B cell (primary cell): ENCODE measurements at regions not wholly inside any gene's neighbourhood (a gene's known extent, or its start where the extent isn't known, plus 50 kb on each side); places are given as distances from the start of the nearest gene placed in this dataset.

ENCODE experiments used
- ATAC-seq: fragments of 200-7000 bp; cut with Tn5 transposase; one replicate; pipeline ENCODE4 v1.10.0; 2021; ENCODE audit warnings: low read depth, mild to moderate bottlenecking, moderate number of reproducible peaks, moderate library complexity
- CTCF ChIA-PET: fragments of 350-600 bp; sonication (Branson Sonifier 250); formaldehyde crosslinking; loops from one replicate; lab custom pipeline; 2021; ENCODE audit warnings: antibody characterized with exemption, inconsistent platforms; lab: Charles Lee
- POLR2A ChIA-PET: fragments of 350-600 bp; sonication (Branson Sonifier 250); formaldehyde crosslinking; loops from one replicate; lab custom pipeline; 2021; ENCODE audit warnings: antibody characterized with exemption; lab: Charles Lee
- DNase-seq: peaks from one replicate; pipeline ENCODE4 v3.0.0; 2013
- H2AFZ ChIP-seq: 2 replicates; pipeline ENCODE4 v1.6.1; 2012; ENCODE audit warnings: mild to moderate bottlenecking, low read depth, low read length; ENCODE audit not compliant: insufficient read depth, poor library complexity, severe bottlenecking
- H3K27ac ChIP-seq, 2 donors: 1 replicate in 1 of 2; 2 replicates in 1 of 2; pipeline ENCODE4 v1.5.1; 2012 to 2013; ENCODE audit warnings: low read length in 2 of 2, mild to moderate bottlenecking in 2 of 2, moderate library complexity in 1 of 2
- H3K27me3 ChIP-seq, 4 experiments: fragments of 200-600 bp in 1 of 4; sonication (generic) in 1 of 4; replicated peaks in 1 of 4; 1 replicate in 2 of 4; 2 replicates in 2 of 4; pipeline versions ENCODE4 v1.6.1 to v1.7.0; 2013 to 2016; ENCODE audit warnings: low read length in 3 of 4, mild to moderate bottlenecking in 2 of 4, mixed read lengths in 1 of 4, moderate library complexity in 1 of 4; ENCODE audit not compliant: insufficient read depth in 4 of 4, control insufficient read depth in 3 of 4; ENCODE audit errors: control extremely low read depth in 1 of 4
- H3K36me3 ChIP-seq, 2 experiments: replicated peaks in 1 of 2; 1 replicate in 1 of 2; 2 replicates in 1 of 2; pipeline versions ENCODE4 v1.6.1 to v1.7.1; 2013; ENCODE audit warnings: low read length in 1 of 2; ENCODE audit not compliant: insufficient read depth in 2 of 2, control insufficient read depth in 1 of 2; ENCODE audit errors: control extremely low read depth in 1 of 2, extremely low read depth in 1 of 2
- H3K4me1 ChIP-seq, 2 donors: fragments of 200-600 bp in 1 of 2; sonication (generic) in 1 of 2; 1 replicate in 1 of 2; 2 replicates in 1 of 2; pipeline versions ENCODE4 v1.5.1 to v1.6.1; 2013 to 2017; ENCODE audit warnings: low read length in 2 of 2; ENCODE audit not compliant: control insufficient read depth in 2 of 2, insufficient read depth in 2 of 2
- H3K4me2 ChIP-seq: replicated peaks from 2 replicates; pipeline ENCODE3; 2012; ENCODE audit warnings: mild to moderate bottlenecking, low read depth, low read length; ENCODE audit not compliant: poor library complexity, severe bottlenecking
- H3K4me3 ChIP-seq, 5 experiments: fragments of 200-600 bp in 1 of 5; sonication (generic) in 1 of 5; 1 replicate in 3 of 5; 2 replicates in 2 of 5; pipeline versions ENCODE4 v1.5.1 to v1.7.0; 2011 to 2016; ENCODE audit warnings: low read length in 4 of 5, mild to moderate bottlenecking in 4 of 5, low read depth in 2 of 5, control low read depth in 1 of 5, moderate library complexity in 1 of 5; ENCODE audit not compliant: insufficient read depth in 1 of 5; ENCODE audit errors: control extremely low read depth in 1 of 5, extremely low read depth in 1 of 5
- H3K79me2 ChIP-seq: fragments of 200-600 bp; sonication (generic); one replicate; pipeline ENCODE4 v1.6.0; 2016; ENCODE audit warnings: low read length; ENCODE audit not compliant: control insufficient read depth, insufficient read depth
- H3K9ac ChIP-seq: fragments of 200-600 bp; sonication (generic); 2 replicates; pipeline ENCODE4 v1.6.1; 2017; ENCODE audit warnings: mild to moderate bottlenecking, low read length, moderate library complexity
- H3K9me3 ChIP-seq, 3 donors: one replicate each; pipeline versions ENCODE4 v1.6.1 to v1.7.1; 2013; ENCODE audit warnings: low read length in 2 of 3; ENCODE audit not compliant: control insufficient read depth in 2 of 3, insufficient read depth in 1 of 3; ENCODE audit errors: control extremely low read depth in 1 of 3
- H4K20me1 ChIP-seq: 2 replicates; pipeline ENCODE4 v1.6.0; 2012; ENCODE audit warnings: mild to moderate bottlenecking, low read length; ENCODE audit not compliant: insufficient read depth, control insufficient read depth, poor library complexity, severe bottlenecking
- H3K27ac Mint-ChIP-seq: one replicate; pipeline ENCODE4 v1.8.0; 2021; ENCODE audit warnings: mixed read lengths
- H3K27me3 Mint-ChIP-seq: one replicate; pipeline ENCODE4 v1.8.0; 2021; ENCODE audit warnings: mixed read lengths
- H3K4me1 Mint-ChIP-seq: one replicate; pipeline ENCODE4 v1.8.0; 2021; ENCODE audit warnings: mixed read lengths
- H3K4me3 Mint-ChIP-seq: one replicate; pipeline ENCODE4 v1.8.0; 2021; ENCODE audit warnings: mixed read lengths
- H3K9me3 Mint-ChIP-seq: one replicate; pipeline ENCODE4 v1.8.0; 2022; ENCODE audit warnings: mixed read lengths; ENCODE audit not compliant: insufficient read depth
- CTCF ChIP-seq: fragments of 200-600 bp; IDR thresholded peaks from one replicate; pipeline ENCODE4 v1.8.0; 2022; ENCODE audit warnings: antibody characterized with exemption, mild to moderate bottlenecking
- EZH2 ChIP-seq: IDR thresholded peaks from 2 replicates; pipeline ENCODE4 v1.6.1; 2012; ENCODE audit warnings: borderline replicate concordance, low read depth, mild to moderate bottlenecking, moderate library complexity, low read length; ENCODE audit not compliant: insufficient read depth, poor library complexity, severe bottlenecking
- WGBS: methylation state at CpG from one replicate; pipeline ENCODE4 v1.1.5; 2013; ENCODE audit warnings: missing lambda C conversion rate; ENCODE audit not compliant: insufficient coverage; 5-methylcytosine and 5-hydroxymethylcytosine counted together
- intact Hi-C: fragments of 100-400 bp; cut with micrococcal nuclease; formaldehyde crosslinking; loops from one replicate; pipeline ENCODE4 v1.10.0; 2022

- no CpG with 5 or more reads among the region's 3 CpGs for WGBS
- Mint-ChIP-seq H3K27me3 (no peaks in the 10 kb centered on the region), H3K27ac (no peak overlapping the region), H3K4me1 (no peaks in the 10 kb centered on the region), H3K4me3 (no peak overlapping the region), H3K9me3 (no peaks in the 10 kb centered on the region)
- H3K79me2 ChIP-seq: no peaks in the 10 kb centered on the region
- H4K20me1 ChIP-seq: no peaks in the 10 kb centered on the region
- no peak overlapping the region for H2AFZ ChIP-seq
- no peaks in the 10 kb centered on the region for H3K36me3 ChIP-seq
- intact Hi-C loops: no loop called here
- no peak overlapping the region for H3K27ac ChIP-seq
- TF ChIP-seq EZH2: no peak
- no peak for TF ChIP-seq CTCF
- H3K4me2 ChIP-seq: no peak overlapping the region
- no peaks in the 10 kb centered on the region for H3K27me3 ChIP-seq
- DNase-seq: no peak
- CTCF ChIA-PET: interaction anchor here (0.5 kb wide), 1 partner anchor 34 kb away, joined by 3 read pairs; no protein-coding TSS in a partner anchor
- no peaks in the 10 kb centered on the region for H3K9me3 ChIP-seq
- POLR2A ChIA-PET: no interaction called here
- no peak overlapping the region for H3K4me3 ChIP-seq
- no peaks in the 10 kb centered on the region for H3K4me1 ChIP-seq
- H3K9ac ChIP-seq: no peak overlapping the region
- ATAC-seq: no peak
Measured at GRCh38 chr6:147667082-147667481, 158.6 kb downstream of the SAMD5 start.

- Histone ChIP-seq H3K4me2 (no peak overlapping the region), H3K9me3 (peaks cover 0 to 4% (median 0%) of the 10 kb centered on the region in 3 donors), H3K4me3 (no peak overlapping the region), H2AFZ (no peak overlapping the region), H3K9ac (no peak overlapping the region), H3K79me2 (no peaks in the 10 kb centered on the region), H3K27me3 (no peaks in the 10 kb centered on the region), H4K20me1 (no peaks in the 10 kb centered on the region), H3K27ac (no peak overlapping the region), H3K36me3 (no peaks in the 10 kb centered on the region), H3K4me1 (no peaks in the 10 kb centered on the region)
- no peak overlapping the region for H3K4me3 Mint-ChIP-seq
- DNase-seq: no peak
- no peak overlapping the region for H3K27ac Mint-ChIP-seq
- TF ChIP-seq CTCF (no peak), EZH2 (no peak)
- no peaks in the 10 kb centered on the region for H3K9me3 Mint-ChIP-seq
- POLR2A ChIA-PET: no interaction called here
- no peaks in the 10 kb centered on the region for H3K27me3 Mint-ChIP-seq
- WGBS: 95% methylated on average over 3 of the region's 4 CpGs
- H3K4me1 Mint-ChIP-seq: no peaks in the 10 kb centered on the region
- no peak for ATAC-seq
- CTCF ChIA-PET: no interaction called here
- intact Hi-C loops: no loop called here
Measured at GRCh38 chr6:147674099-147674498, 165.6 kb downstream of the SAMD5 start.
